Muscle of back (tissue), 3 donors: ENCODE measurements at regions not wholly inside any gene's neighbourhood (a gene's known extent, or its start where the extent isn't known, plus 50 kb on each side); places are given as distances from the start of the nearest gene placed in this dataset.
"Not testable (repeated sequence)": the region's sequence is repeated elsewhere in the genome, so short reads cannot be mapped to it uniquely, and the experiment has no call there.

ENCODE experiments used
- DNase-seq, 3 donors: peaks; one replicate each; pipeline versions ENCODE4 v3.0.0 to v3.0.0-alpha.2; 2013

- no peak for DNase-seq
Measured at GRCh38 chr10:84571146-84571545, 242.8 kb downstream of the CCSER2 start.

- DNase-seq = no peak
Measured at GRCh38 chr10:84574102-84574501, 245.7 kb downstream of the CCSER2 start.

GRCh38 chr10:84581976-84582375 lies 253.6 kb downstream of the CCSER2 start:
- no peak for DNase-seq

- DNase-seq = peak in 2 of 3 donors; percentile 16 to 30
Measured at GRCh38 chr10:84583501-84583900, 255.1 kb downstream of the CCSER2 start.

- no peak for DNase-seq
Measured at GRCh38 chr10:84587789-84588188, 259.4 kb downstream of the CCSER2 start.

GRCh38 chr10:84588426-84588825 lies 260.0 kb downstream of the CCSER2 start:
- DNase-seq = no peak

GRCh38 chr10:84588971-84589370 lies 260.6 kb downstream of the CCSER2 start:
- DNase-seq = no peak

- no peak for DNase-seq
Measured at GRCh38 chr10:84589526-84590205, 261.3 kb downstream of the CCSER2 start.

- DNase-seq = no peak
Measured at GRCh38 chr10:84590327-84591193, 262.2 kb downstream of the CCSER2 start.

GRCh38 chr10:84593506-84593905 lies 265.1 kb downstream of the CCSER2 start:
- DNase-seq = peak in 1 of 3 donors; percentile 30

- no peak for DNase-seq
Measured at GRCh38 chr10:84596585-84596984, 268.2 kb downstream of the CCSER2 start.

GRCh38 chr10:84599254-84599653 lies 270.9 kb downstream of the CCSER2 start:
- no peak for DNase-seq

- DNase-seq = no peak
Measured at GRCh38 chr10:84600947-84601346, 272.6 kb downstream of the CCSER2 start.

- DNase-seq = not testable (repeated sequence)
Measured at GRCh38 chr10:84602543-84602942, 274.2 kb downstream of the CCSER2 start.

GRCh38 chr10:84603971-84604370 lies 275.6 kb downstream of the CCSER2 start:
- DNase-seq = no peak

GRCh38 chr10:84605802-84606201 lies 277.4 kb downstream of the CCSER2 start:
- no peak for DNase-seq

GRCh38 chr10:84606428-84606827 lies 278.0 kb downstream of the CCSER2 start:
- DNase-seq = no peak

GRCh38 chr10:84607044-84607443 lies 278.7 kb downstream of the CCSER2 start:
- no peak for DNase-seq

- no peak for DNase-seq
Measured at GRCh38 chr10:84607523-84607922, 279.1 kb downstream of the CCSER2 start.

GRCh38 chr10:84608126-84608525 lies 279.7 kb downstream of the CCSER2 start:
- no peak for DNase-seq

GRCh38 chr10:84613336-84614021 lies 285.1 kb downstream of the CCSER2 start:
- peak; percentile 8 to 48 (median 16) for DNase-seq

GRCh38 chr10:84626397-84627087 lies 298.2 kb downstream of the CCSER2 start:
- no peak for DNase-seq
